Esophagus squamous epithelium (tissue), 5 donors: ENCODE measurements at regions not wholly inside any gene's neighbourhood (a gene's known extent, or its start where the extent isn't known, plus 50 kb on each side); places are given as distances from the start of the nearest gene placed in this dataset.

Experiments used
- DNase-seq: peaks from one replicate; lab custom pipeline; 2025; lab: John Stamatoyannopoulos, UW
- H3K27ac ChIP-seq, 4 donors: fragments of 200-600 bp; sonication (generic); one replicate each; pipeline ENCODE4 v1.5.1; 2016 to 2019; ENCODE audit warnings: mild to moderate bottlenecking in 1 of 4
- H3K27me3 ChIP-seq, 4 donors: fragments of 200-600 bp; sonication (generic); 1 replicate in 3 of 4; 2 replicates in 1 of 4; pipeline versions ENCODE4 v1.5.1 to v1.6.0; 2017 to 2021; ENCODE audit warnings: antibody characterized with exemption in 1 of 4
- H3K36me3 ChIP-seq, 3 donors: fragments of 200-600 bp; sonication (generic); one replicate each; pipeline ENCODE4 v1.5.1; 2016 to 2019
- H3K4me1 ChIP-seq, 3 donors: fragments of 200-600 bp; sonication (generic); one replicate each; pipeline ENCODE4 v1.5.1; 2017 to 2019
- H3K4me3 ChIP-seq, 4 donors: fragments of 200-600 bp; sonication (generic); 1 replicate in 3 of 4; 2 replicates in 1 of 4; pipeline ENCODE4 v1.5.1; 2016 to 2019; ENCODE audit warnings: mild to moderate bottlenecking in 2 of 4, moderate library complexity in 1 of 4
- H3K9me3 ChIP-seq, 3 donors: fragments of 200-600 bp; sonication (generic); one replicate each; pipeline ENCODE4 v1.5.1; 2016 to 2019
- POLR2A ChIP-seq, 4 donors: fragments of 450-650 bp; IDR thresholded peaks; one replicate each; pipeline ENCODE4 v1.6.1; 2017; ENCODE audit warnings: antibody characterized with exemption in 4 of 4, mild to moderate bottlenecking in 4 of 4, moderate library complexity in 3 of 4
- WGBS, 2 donors: methylation state at CpG; one replicate each; pipeline ENCODE4 v1.1.5; 2018; 5-methylcytosine and 5-hydroxymethylcytosine counted together
- intact Hi-C: fragments of 100-400 bp; cut with DNase I; formaldehyde crosslinking; loops from one replicate; pipeline ENCODE4 v1.15.0; 2022
- TF ChIP-seq, protein P1 (sequence below), 6 experiments: fragments of 450-650 bp in 4 of 6; fragments of 200-600 bp in 2 of 6; sonication (generic) in 2 of 6; IDR thresholded peaks; one replicate each; pipeline ENCODE4 v1.5.1; 2016 to 2019; ENCODE audit warnings: antibody characterized with exemption in 6 of 6, mild to moderate bottlenecking in 4 of 6, moderate library complexity in 4 of 6
- donor health status: DM: yes; HTN: yes; CAD: no.

GRCh38 chr5:29894668-29895067 is 1298.8 kb upstream of the CDH6 start:
- WGBS, 2 donors = 51 to 56% methylated on average over 2 of the region's 2 CpGs
- no peak overlapping the region for H3K4me3 ChIP-seq
- no peaks in the 10 kb centered on the region for H3K36me3 ChIP-seq
- H3K4me1 ChIP-seq = no peaks in the 10 kb centered on the region
- no peaks in the 10 kb centered on the region for H3K9me3 ChIP-seq
- H3K27me3 ChIP-seq = no peaks in the 10 kb centered on the region
- H3K27ac ChIP-seq = no peak overlapping the region
- intact Hi-C loops = no loop called here
- TF ChIP-seq POLR2A (IDR thresholded peaks at IDR 0.05) = no peak
- DNase-seq = no peak

GRCh38 chr5:29889051-29889450 is 1304.4 kb upstream of the CDH6 start:
- intact Hi-C loops = no loop called here
- H3K4me3 ChIP-seq = no peak overlapping the region
- no peak for TF ChIP-seq POLR2A (IDR thresholded peaks at IDR 0.05)
- TF ChIP-seq, protein P1, sequence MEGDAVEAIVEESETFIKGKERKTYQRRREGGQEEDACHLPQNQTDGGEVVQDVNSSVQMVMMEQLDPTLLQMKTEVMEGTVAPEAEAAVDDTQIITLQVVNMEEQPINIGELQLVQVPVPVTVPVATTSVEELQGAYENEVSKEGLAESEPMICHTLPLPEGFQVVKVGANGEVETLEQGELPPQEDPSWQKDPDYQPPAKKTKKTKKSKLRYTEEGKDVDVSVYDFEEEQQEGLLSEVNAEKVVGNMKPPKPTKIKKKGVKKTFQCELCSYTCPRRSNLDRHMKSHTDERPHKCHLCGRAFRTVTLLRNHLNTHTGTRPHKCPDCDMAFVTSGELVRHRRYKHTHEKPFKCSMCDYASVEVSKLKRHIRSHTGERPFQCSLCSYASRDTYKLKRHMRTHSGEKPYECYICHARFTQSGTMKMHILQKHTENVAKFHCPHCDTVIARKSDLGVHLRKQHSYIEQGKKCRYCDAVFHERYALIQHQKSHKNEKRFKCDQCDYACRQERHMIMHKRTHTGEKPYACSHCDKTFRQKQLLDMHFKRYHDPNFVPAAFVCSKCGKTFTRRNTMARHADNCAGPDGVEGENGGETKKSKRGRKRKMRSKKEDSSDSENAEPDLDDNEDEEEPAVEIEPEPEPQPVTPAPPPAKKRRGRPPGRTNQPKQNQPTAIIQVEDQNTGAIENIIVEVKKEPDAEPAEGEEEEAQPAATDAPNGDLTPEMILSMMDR (IDR thresholded peaks at IDR 0.05) = no peak
- H3K27ac ChIP-seq = no peak overlapping the region
- no peaks in the 10 kb centered on the region for H3K9me3 ChIP-seq
- DNase-seq = no peak
- H3K36me3 ChIP-seq = no peaks in the 10 kb centered on the region
- no peaks in the 10 kb centered on the region for H3K4me1 ChIP-seq
- 85 to 89% methylated on average over 6 of the region's 6 CpGs for WGBS, 2 donors
- H3K27me3 ChIP-seq = no peaks in the 10 kb centered on the region

GRCh38 chr5:29885595-29885994 is 1307.9 kb upstream of the CDH6 start:
- H3K27me3 ChIP-seq = no peaks in the 10 kb centered on the region
- TF ChIP-seq, protein P1 (IDR thresholded peaks at IDR 0.05) = no peak
- TF ChIP-seq POLR2A (IDR thresholded peaks at IDR 0.05) = no peak
- no peak overlapping the region for H3K4me3 ChIP-seq
- H3K36me3 ChIP-seq = no peaks in the 10 kb centered on the region
- 83 to 85% methylated on average over 9 of the region's 9 CpGs for WGBS, 2 donors
- no peaks in the 10 kb centered on the region for H3K4me1 ChIP-seq
- H3K27ac ChIP-seq = no peak overlapping the region
- no peaks in the 10 kb centered on the region for H3K9me3 ChIP-seq
- no peak for DNase-seq
- intact Hi-C loops = no loop called here

- DNase-seq = no peak
- no peaks in the 10 kb centered on the region for H3K9me3 ChIP-seq
- intact Hi-C loops = no loop called here
- H3K4me1 ChIP-seq = no peaks in the 10 kb centered on the region
- H3K27ac ChIP-seq = no peak overlapping the region
- H3K4me3 ChIP-seq = no peak overlapping the region
- H3K36me3 ChIP-seq = no peaks in the 10 kb centered on the region
- H3K27me3 ChIP-seq = no peaks in the 10 kb centered on the region
- TF ChIP-seq, protein P1 (IDR thresholded peaks at IDR 0.05) = no peak
- TF ChIP-seq POLR2A (IDR thresholded peaks at IDR 0.05) = no peak
- 77 to 87% methylated on average over 8 of the region's 8 CpGs for WGBS, 2 donors
Measured at GRCh38 chr5:29882036-29882435, 1311.5 kb upstream of the CDH6 start.

DNA sequence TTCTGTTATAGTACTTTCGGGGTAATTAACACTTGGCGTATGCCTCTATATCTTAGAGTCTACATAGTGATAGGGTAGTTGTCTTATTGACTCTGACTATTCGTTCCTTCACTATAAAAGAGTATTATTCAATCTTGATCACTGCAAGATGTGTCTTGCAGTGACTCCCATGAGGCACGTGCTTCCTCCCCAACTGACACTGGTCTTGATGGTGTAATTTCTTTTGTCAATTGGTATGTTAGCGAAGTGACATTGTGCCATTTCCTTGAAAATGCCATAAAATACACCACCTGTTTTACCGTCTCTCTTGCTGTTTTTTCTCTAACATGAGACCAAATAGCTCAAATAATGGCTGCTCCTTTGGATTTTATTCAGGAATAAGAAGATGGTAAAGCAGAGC is 1314.1 kb upstream of the CDH6 start:
- no peak overlapping the region for H3K27ac ChIP-seq
- no peaks in the 10 kb centered on the region for H3K36me3 ChIP-seq
- H3K4me1 ChIP-seq = no peaks in the 10 kb centered on the region
- 67 to 68% methylated on average over 6 of the region's 6 CpGs for WGBS, 2 donors
- DNase-seq = no peak
- H3K4me3 ChIP-seq = no peak overlapping the region
- TF ChIP-seq POLR2A (IDR thresholded peaks at IDR 0.05) = no peak
- TF ChIP-seq, protein P1 (IDR thresholded peaks at IDR 0.05) = no peak
- no peaks in the 10 kb centered on the region for H3K9me3 ChIP-seq
- intact Hi-C loops = no loop called here
- no peaks in the 10 kb centered on the region for H3K27me3 ChIP-seq

DNA sequence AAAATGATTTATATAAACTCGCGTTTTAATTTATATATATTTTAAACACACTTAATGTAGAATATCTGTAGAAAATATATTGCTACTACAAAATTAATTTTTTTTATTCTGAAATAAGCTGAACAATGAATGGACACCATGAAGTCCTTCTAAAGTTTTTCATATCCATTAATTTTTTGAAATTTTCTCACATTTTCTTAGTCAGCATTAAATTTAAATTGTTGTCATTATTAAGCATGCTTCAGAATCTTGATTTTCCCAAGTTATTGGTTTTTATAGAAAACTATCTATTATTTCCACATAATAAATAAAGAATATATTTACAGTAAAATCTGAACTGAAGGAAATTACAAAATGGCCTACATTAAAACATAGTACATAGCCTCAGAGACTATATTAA is 1314.9 kb upstream of the CDH6 start:
- TF ChIP-seq, protein P1 (IDR thresholded peaks at IDR 0.05) = no peak
- TF ChIP-seq POLR2A (IDR thresholded peaks at IDR 0.05) = no peak
- intact Hi-C loops = no loop called here
- Histone ChIP-seq H3K9me3 (no peaks in the 10 kb centered on the region), H3K27ac (no peak overlapping the region), H3K27me3 (no peaks in the 10 kb centered on the region), H3K36me3 (no peaks in the 10 kb centered on the region), H3K4me1 (no peaks in the 10 kb centered on the region), H3K4me3 (no peak overlapping the region)
- WGBS, 2 donors = 95 to 97% methylated on average over 2 of the region's 2 CpGs
- DNase-seq = no peak
